Heart right ventricle (tissue), 16 donors: ENCODE measurements at regions not wholly inside any gene's neighbourhood (a gene's known extent, or its start where the extent isn't known, plus 50 kb on each side); places are given as distances from the start of the nearest gene placed in this dataset.

ENCODE experiments used
- ATAC-seq, 8 donors: fragments of 200-7000 bp; cut with Tn5 transposase; one replicate each; pipeline ENCODE4 v1.9.1; 2020; ENCODE audit warnings: mild to moderate bottlenecking in 8 of 8, moderate library complexity in 8 of 8, moderate number of reproducible peaks in 1 of 8
- DNase-seq, 2 donors: peaks; one replicate each; pipeline ENCODE4 v3.0.0-alpha.2; 2020
- H3K27ac ChIP-seq, 10 donors: fragments of 200-600 bp; sonication (generic) in 2 of 10; one replicate each; pipeline versions ENCODE4 v1.5.0 to v1.8.0; 2020 to 2022; ENCODE audit warnings: mild to moderate bottlenecking in 3 of 10
- H3K27me3 ChIP-seq, 7 donors: fragments of 200-600 bp; one replicate each; pipeline ENCODE4 v1.8.0; 2021 to 2022; ENCODE audit warnings: mild to moderate bottlenecking in 2 of 7
- H3K36me3 ChIP-seq, 9 donors: fragments of 200-600 bp; sonication (generic) in 1 of 9; one replicate each; pipeline versions ENCODE4 v1.5.0 to v1.8.0; 2020 to 2022; ENCODE audit warnings: mild to moderate bottlenecking in 2 of 9
- H3K4me1 ChIP-seq, 9 donors: fragments of 200-600 bp; sonication (generic) in 1 of 9; one replicate each; pipeline versions ENCODE4 v1.5.0 to v1.8.0; 2020 to 2022; ENCODE audit warnings: mild to moderate bottlenecking in 4 of 9
- H3K4me3 ChIP-seq, 10 donors: fragments of 200-600 bp; sonication (generic) in 2 of 10; one replicate each; pipeline versions ENCODE4 v1.5.0 to v1.8.0; 2020 to 2022; ENCODE audit warnings: mild to moderate bottlenecking in 7 of 10, moderate library complexity in 2 of 10
- H3K9me3 ChIP-seq, 11 donors: fragments of 200-600 bp in 10 of 11; sonication (generic) in 2 of 11; one replicate each; pipeline versions ENCODE4 v1.5.0 to v1.8.0; 2013 to 2022; ENCODE audit warnings: mild to moderate bottlenecking in 2 of 11, control low read depth in 1 of 11, moderate library complexity in 1 of 11
- CTCF ChIP-seq, 9 donors: fragments of 200-600 bp; sonication (generic) in 2 of 9; IDR thresholded peaks; one replicate each; pipeline versions ENCODE4 v1.5.0 to v1.8.0; 2021 to 2022; ENCODE audit warnings: antibody characterized with exemption in 9 of 9, mild to moderate bottlenecking in 5 of 9, moderate library complexity in 1 of 9
- WGBS, 2 donors: extraction: QIAGEN DNeasy Blood & Tissue Kit; methylation state at CpG; one replicate each; pipeline ENCODE4 v1.1.7; 2013; ENCODE audit warnings: inconsistent platforms in 1 of 2; 5-methylcytosine and 5-hydroxymethylcytosine counted together
- intact Hi-C, 10 donors: fragments of 100-400 bp; cut with DNase I; formaldehyde crosslinking; loops; one replicate each; pipeline versions ENCODE4 v1.11.1 to v1.14.2; 2022
- donor health status: Arrhythmogenic right ventricular cardiomyopathy.
- donor health status: ischemic (EF 13 %, LVEDD 7.1; RV severe dilation, severe dysfunction).
- donor health status: healthy with polysubstance abuse.
- donor health status: DM: no; HTN: yes; CAD: no.
- donor health status: DM: no; HTN: no; CAD: no.
- donor health status: ischemic (EF 25% LVEDD 6.9; RV normal size, moderate dysfunction).
- donor health status: ischemic (EF 25% LVEDD 5.7; RV mildly dilated, moderate dysfunction).
- donor health status: healthy.
- donor health status: DM: yes; HTN: yes; CAD: no.
- donor health status: Ischemic cardiomyopathy.
- donor health status: ischemic (EF 35%, LVEDD 5.7; RV mildly dilated, moderate dysfunction).
- donor health status: nonischemic (EF 11% LVEDD 7.7; RV severe dilation, severe dysfunction).
- donor health status: DM: yes; HTN: yes; CAD: no.
- donor health status: PGD.
- donor health status: ischemic (EF 29% LVEDD 5.4; RV normal size, mild dysfunction).
- donor health status: nonischemic (EF 23%, LVEDD 6.1; RV moderate dilation, normal function).

- no peak for TF ChIP-seq CTCF (IDR thresholded peaks at IDR 0.05)
- intact Hi-C loops: no loop called here
- no peaks in the 10 kb centered on the region for H3K36me3 ChIP-seq
- peaks cover 0 to 40% (median 0%) of the 10 kb centered on the region in 9 donors for H3K4me1 ChIP-seq
- no peak overlapping the region for H3K4me3 ChIP-seq
- WGBS, 2 donors: 94 to 98% methylated on average over 2 of the region's 2 CpGs
- H3K27ac ChIP-seq: no peak overlapping the region
- peaks cover 0 to 2% (median 0%) of the 10 kb centered on the region in 7 donors for H3K27me3 ChIP-seq
- H3K9me3 ChIP-seq: peaks cover 0 to 5% (median 0%) of the 10 kb centered on the region in 11 donors
- DNase-seq (no peak), ATAC-seq (no peak)
These were observed 66.1 kb upstream of the ACSL1 start for GRCh38 chr4:184891816-184892397.

GRCh38 chr4:184892999-184893398 is 67.2 kb upstream of the ACSL1 start:
- no peak overlapping the region for H3K27ac ChIP-seq
- peaks cover 0 to 50% (median 6%) of the 10 kb centered on the region in 9 donors for H3K4me1 ChIP-seq
- ATAC-seq (no peak), DNase-seq (no peak)
- intact Hi-C loops: no loop called here
- H3K27me3 ChIP-seq: peaks cover 0 to 8% (median 0%) of the 10 kb centered on the region in 7 donors
- TF ChIP-seq CTCF (IDR thresholded peaks at IDR 0.05): no peak
- no peaks in the 10 kb centered on the region for H3K36me3 ChIP-seq
- WGBS, 2 donors: 95 to 96% methylated on average over 3 of the region's 3 CpGs
- no peak overlapping the region for H3K4me3 ChIP-seq
- peaks cover 0 to 5% (median 0%) of the 10 kb centered on the region in 11 donors for H3K9me3 ChIP-seq

GRCh38 chr4:184893801-184894571 is 68.2 kb upstream of the ACSL1 start:
- H3K9me3 ChIP-seq: peaks cover 0 to 5% (median 0%) of the 10 kb centered on the region in 11 donors
- no peak overlapping the region for H3K27ac ChIP-seq
- DNase-seq (no peak), ATAC-seq (no peak)
- no peak for TF ChIP-seq CTCF (IDR thresholded peaks at IDR 0.05)
- H3K4me3 ChIP-seq: no peak overlapping the region
- no peaks in the 10 kb centered on the region for H3K36me3 ChIP-seq
- peaks cover 0 to 8% (median 0%) of the 10 kb centered on the region in 7 donors for H3K27me3 ChIP-seq
- 78 to 80% methylated on average over 10 of the region's 10 CpGs for WGBS, 2 donors
- intact Hi-C loops: no loop called here
- peaks cover 0 to 57% (median 6%) of the 10 kb centered on the region in 9 donors for H3K4me1 ChIP-seq

- no peak for TF ChIP-seq CTCF (IDR thresholded peaks at IDR 0.05)
- H3K36me3 ChIP-seq: no peaks in the 10 kb centered on the region
- H3K9me3 ChIP-seq: peaks cover 0 to 5% (median 0%) of the 10 kb centered on the region in 11 donors
- 53 to 66% methylated on average over 7 of the region's 7 CpGs for WGBS, 2 donors
- intact Hi-C loops: no loop called here
- no peak overlapping the region for H3K4me3 ChIP-seq
- ATAC-seq: peak in 6 of 8 donors; percentile 30 to 65 (median 53)
- no peak overlapping the region for H3K27ac ChIP-seq
- peaks cover 0 to 55% (median 6%) of the 10 kb centered on the region in 9 donors for H3K4me1 ChIP-seq
- no peak for DNase-seq
- H3K27me3 ChIP-seq: peaks cover 0 to 8% (median 0%) of the 10 kb centered on the region in 7 donors
These were observed 69.4 kb upstream of the ACSL1 start for GRCh38 chr4:184895012-184895695.
